Umbilical cord (tissue), 1 donor: ENCODE measurements at regions not wholly inside any gene's neighbourhood (a gene's known extent, or its start where the extent isn't known, plus 50 kb on each side); places are given as distances from the start of the nearest gene placed in this dataset.
"Not testable (repeated sequence)": the region's sequence is repeated elsewhere in the genome, so short reads cannot be mapped to it uniquely, and the experiment has no call there.

Experiments used
- DNase-seq: peaks from one replicate; pipeline ENCODE4 v3.0.0-alpha.2; 2015; ENCODE audit warnings: low spot score

DNA sequence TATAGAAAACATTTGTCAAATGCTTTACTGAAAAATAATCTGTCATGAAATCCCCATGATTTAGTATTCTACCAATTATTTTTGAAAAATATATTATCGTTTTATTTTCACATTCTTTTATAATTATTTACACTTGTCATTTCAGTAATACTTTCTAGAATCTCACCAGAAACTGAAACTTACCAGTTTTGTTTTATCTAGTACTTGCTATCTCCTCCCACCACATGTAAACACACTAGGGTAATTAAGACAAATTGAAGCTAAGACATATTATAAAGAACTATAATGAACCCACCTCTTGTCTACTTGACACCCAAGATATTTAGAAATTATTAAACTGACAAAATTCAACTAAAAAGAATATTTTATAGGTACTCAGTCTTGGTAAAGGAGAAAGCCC, 51.5 kb upstream of the GRM3 start:
- DNase-seq: no peak

DNA sequence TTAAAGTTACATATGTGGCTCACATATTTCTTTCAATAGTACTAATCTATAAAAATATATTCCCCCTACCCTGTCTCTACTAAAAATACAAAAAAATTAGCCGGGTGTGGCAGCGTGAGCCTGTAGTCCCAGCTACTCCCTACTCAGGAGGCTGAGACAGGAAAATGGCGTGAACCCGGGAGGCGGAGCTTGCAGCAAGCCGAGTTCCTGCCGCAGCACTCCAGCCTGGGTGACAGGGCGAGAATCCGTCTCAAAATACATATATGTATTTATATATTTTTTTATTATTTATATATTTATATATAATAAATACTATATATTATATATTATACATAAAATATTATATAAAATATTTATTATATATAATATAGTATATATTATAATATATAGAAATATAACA, 69.7 kb upstream of the GRM3 start:
- DNase-seq: no peak

GRCh38 chr7:86558680-86559501, 84.8 kb upstream of the GRM3 start:
- no peak for DNase-seq

DNA sequence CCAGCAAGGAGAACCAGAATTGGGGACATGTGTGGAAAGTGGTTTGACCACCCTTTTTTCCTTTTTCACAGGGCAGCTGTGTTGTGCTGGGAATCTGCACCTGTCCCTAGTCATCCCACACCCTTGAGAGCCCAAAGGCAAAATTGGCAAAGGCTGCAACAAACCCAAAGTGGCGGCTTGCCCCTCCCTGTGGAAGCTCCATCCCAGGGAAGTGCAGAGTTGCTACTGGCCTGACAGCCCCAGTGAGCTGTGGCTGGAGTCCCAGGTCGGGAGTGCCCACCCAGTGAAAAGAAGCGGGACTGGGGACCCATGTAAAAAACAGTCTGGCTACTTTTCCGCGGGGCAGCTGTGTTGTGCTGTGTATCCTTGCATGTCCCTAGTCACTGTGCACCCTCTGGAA, 109.1 kb upstream of the GRM3 start:
- no peak for DNase-seq

DNA sequence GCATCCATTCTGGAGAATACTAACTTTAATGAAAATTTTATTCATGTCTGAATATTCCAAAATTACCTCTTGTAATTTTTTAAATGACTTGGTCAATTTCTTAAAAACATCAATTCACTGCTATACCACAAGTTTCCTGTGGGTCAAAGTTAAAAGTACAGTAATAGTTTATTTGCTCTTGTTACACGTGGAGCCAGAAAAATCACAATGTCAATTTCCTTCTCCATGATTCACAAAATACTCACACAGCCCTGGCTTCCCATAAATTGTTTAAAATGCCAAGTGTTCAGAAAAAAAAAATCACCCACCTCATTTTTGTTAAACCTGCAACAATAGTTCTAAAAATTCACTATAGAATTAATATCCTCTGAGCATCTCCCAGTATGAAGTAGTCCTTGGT, 139.5 kb upstream of the GRM3 start:
- DNase-seq: no peak

DNA sequence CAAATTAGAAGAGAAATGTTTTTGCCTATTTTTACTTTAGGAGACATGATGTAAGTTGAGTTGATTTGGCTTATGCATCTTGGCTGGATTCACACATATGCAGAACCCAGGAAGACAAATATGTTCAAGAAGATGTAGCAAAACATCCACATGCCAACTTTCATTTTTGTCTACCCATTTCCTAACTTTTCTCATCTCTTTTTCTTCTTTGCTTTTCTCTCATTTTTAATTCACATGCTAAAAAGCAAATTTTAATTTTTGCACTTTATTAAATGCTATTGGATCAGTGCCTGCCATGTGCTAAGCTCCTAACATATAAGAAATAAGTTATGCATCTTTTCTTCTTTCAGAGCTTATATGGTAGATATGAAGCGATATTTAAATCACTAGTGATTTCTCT, 143.7 kb upstream of the GRM3 start:
- DNase-seq: no peak

DNA sequence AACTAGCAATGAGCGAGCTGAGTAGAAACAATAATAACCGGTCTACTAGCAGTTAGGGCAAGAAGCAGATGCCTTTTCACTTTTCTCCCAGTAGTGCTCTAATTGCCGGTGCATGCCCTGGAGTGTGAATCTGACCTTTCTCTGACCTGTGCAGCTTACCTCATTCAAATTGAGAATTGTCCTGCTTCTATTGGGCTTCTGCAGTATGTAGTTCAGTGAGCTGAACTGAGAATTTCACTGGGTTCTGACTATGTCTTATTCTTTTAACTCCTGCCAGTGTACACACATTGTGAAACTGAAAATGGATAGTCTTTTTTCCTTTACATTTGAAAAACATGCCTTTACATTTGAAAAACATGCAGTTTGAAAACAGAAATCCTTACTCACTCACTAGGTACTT, 157.9 kb upstream of the GRM3 start:
- DNase-seq: no peak

DNA sequence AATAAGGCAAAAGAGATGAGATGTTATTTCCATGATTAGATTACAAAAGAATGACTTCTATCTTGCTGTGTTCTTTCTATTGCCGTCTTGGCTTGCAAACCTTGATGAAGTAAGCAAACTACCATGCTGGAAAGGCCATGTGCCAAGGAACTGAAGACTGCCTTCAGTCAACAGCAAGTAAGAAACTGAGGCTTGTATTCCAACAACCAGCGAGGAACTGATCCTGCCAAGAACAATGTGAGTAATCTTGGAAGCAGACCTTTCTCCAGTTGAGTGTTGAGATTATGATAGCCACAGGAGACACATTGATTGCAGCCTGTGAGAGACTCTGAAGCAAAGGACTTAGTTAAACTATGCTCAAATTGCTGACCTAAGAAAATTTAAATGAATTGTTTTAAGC, 164.6 kb upstream of the GRM3 start:
- no peak for DNase-seq

GRCh38 chr7:86477343-86477935, 166.3 kb upstream of the GRM3 start:
- no peak for DNase-seq

DNA sequence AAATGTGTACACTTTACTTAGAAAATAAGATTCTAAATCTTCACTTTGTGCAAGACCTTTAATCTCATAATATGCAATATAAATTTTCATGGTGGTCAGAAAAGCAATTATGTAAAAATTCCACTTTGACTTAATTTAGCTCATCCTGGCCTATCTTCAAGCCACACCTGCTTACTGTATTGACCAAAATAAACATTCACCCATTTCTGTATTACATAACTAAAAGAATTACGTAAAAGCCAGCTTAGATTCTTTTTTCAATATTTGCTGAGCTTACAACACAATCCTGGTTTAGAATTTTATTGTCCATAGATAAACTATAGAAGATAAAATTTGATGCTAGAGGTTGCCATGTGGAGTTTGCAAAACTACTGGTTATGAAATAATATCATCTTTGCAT, 172.9 kb upstream of the GRM3 start:
- DNase-seq: no peak

GRCh38 chr7:86469680-86470295, 173.9 kb upstream of the GRM3 start:
- DNase-seq: peak; percentile 80

DNA sequence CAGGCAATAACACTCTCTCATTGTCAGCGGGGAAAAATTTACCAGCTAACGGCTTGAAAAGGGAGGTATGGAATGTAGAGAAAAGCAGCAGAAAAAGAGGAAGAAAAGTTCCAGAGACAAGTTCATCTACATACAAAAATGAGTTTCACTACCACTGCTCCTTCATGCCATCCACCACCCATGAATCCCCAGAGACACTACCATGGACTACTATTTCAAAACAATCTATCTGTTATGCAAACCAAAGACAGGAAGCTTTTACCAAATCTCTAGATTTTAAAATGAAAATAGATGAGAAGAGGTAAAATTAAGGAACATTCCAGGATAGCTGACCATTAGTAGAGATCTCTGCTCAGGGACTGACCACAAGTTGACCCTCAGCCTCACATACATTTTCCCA, 189.0 kb upstream of the GRM3 start:
- no peak for DNase-seq

- DNase-seq: no peak
Measured at GRCh38 chr7:86453454-86453853, 190.3 kb upstream of the GRM3 start.

- no peak for DNase-seq
Measured at GRCh38 chr7:86448856-86449255, 194.9 kb upstream of the GRM3 start.

DNA sequence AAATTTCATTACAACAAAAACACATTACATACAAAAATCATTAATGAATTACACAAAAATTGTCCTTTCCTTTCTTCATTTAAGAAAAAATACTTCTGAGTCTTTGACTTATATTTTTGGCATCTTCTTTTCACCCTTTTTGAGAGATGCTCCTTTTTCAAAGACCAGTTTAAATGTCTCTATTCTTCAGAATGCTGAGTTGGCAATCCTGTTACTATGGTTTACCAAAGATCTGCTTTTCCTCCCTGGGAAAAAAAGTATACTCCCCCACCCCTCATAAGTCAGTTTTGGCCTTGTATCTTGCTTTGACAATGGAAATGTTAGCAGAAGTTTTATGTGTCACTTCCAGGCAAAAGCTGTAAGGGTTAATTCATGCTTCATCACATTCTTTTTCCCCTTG, 198.4 kb upstream of the GRM3 start:
- DNase-seq: no peak

DNA sequence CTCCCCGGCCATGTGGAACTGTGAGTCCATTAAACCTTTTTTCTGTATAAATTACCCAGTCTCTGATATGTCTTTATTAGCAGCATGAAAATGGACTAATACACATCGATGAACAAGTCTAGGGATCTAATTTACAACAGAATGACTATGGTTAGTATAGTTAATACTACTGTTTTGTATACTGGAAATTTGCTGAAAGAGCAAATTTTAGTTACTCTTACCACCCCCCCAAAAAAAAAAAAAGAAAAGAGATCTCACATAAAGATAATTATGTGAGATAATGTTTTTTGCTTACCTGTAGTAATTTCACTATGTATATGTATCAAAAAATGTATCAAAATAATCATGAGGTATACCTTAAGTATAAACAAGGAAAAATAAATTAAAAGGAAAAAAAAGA, 199.5 kb upstream of the GRM3 start:
- no peak for DNase-seq

GRCh38 chr7:86440420-86440819, 203.3 kb upstream of the GRM3 start:
- DNase-seq: not testable (repeated sequence)

- no peak for DNase-seq
Measured at GRCh38 chr7:86437951-86438450, 205.7 kb upstream of the GRM3 start.

DNA sequence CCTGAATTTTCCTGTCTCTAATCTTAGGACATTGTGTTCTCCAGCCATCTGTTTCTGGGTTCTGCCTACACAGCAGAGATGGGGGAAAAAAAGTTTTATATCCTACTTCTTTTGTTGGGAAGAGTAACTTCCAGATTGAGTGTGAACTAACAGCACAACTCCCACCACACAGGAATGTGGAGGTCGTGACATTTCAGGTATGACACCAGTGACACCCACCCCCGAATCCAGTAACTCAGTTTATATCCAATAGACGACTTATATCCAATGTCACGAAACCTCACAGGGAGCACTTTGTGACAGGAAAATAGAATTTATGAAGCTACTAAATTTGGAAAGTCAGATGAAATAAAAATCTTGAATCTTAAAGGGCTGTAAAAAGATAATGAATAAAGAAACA, 211.9 kb upstream of the GRM3 start:
- DNase-seq: no peak

GRCh38 chr7:86411814-86412213, 231.9 kb upstream of the GRM3 start:
- no peak for DNase-seq

DNA sequence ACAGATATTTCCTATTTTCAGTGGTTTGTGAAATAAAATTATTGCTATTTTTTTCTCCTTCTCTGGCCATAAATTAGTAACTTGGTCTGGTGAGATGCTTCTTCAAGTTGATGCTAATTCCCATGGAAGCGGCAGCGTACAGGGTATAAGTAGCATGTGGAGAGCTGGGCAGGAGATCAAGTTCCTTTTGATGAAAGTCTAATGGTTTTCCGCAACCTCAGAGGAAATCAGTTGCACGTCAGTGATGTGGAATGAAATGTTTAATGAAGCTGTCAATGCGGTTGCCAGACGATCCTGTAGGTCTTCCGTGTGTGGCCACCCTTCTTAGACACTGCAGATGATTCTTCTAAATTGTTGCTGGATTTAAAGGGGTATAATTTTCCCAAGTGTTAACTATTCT, 236.4 kb upstream of the GRM3 start:
- DNase-seq: no peak

GRCh38 chr7:86391813-86392212, 251.9 kb upstream of the GRM3 start:
- no peak for DNase-seq

DNA sequence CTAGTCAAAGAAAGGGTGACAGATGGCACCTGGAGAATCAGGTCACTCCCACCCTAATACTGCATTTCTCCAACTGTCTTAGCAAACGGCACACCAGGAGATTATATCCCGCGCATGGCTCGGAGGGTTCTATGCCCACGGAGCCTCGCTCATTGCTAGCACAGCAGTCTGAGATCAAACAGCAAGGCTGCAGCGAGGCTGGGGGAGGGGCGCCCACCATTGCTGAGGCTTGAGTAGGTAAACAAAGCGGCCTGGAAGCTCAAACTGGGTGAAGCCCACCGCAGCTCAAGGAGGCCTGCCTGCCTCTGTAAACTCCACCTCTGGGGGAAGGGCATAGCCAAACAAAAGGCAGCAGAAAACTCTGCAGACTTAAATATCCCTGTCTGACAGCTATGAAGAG, 268.1 kb upstream of the GRM3 start:
- not testable (repeated sequence) for DNase-seq
